Erythroblast (primary cell): ENCODE measurements at regions not wholly inside any gene's neighbourhood (a gene's known extent, or its start where the extent isn't known, plus 50 kb on each side); places are given as distances from the start of the nearest gene placed in this dataset.

ENCODE experiments used
- DNase-seq, 2 experiments: peaks; one replicate each; lab custom pipeline; 2025; lab: John Stamatoyannopoulos, UW
- GATA1 ChIP-seq: IDR thresholded peaks from 2 replicates; pipeline ENCODE4 v1.6.1; 2011; ENCODE audit warnings: low read depth, mild to moderate bottlenecking, control low read depth, low read length, moderate library complexity
- POLR2A ChIP-seq: IDR thresholded peaks from 2 replicates; pipeline ENCODE4 v1.6.1; 2011; ENCODE audit warnings: mild to moderate bottlenecking, low read length

DNA sequence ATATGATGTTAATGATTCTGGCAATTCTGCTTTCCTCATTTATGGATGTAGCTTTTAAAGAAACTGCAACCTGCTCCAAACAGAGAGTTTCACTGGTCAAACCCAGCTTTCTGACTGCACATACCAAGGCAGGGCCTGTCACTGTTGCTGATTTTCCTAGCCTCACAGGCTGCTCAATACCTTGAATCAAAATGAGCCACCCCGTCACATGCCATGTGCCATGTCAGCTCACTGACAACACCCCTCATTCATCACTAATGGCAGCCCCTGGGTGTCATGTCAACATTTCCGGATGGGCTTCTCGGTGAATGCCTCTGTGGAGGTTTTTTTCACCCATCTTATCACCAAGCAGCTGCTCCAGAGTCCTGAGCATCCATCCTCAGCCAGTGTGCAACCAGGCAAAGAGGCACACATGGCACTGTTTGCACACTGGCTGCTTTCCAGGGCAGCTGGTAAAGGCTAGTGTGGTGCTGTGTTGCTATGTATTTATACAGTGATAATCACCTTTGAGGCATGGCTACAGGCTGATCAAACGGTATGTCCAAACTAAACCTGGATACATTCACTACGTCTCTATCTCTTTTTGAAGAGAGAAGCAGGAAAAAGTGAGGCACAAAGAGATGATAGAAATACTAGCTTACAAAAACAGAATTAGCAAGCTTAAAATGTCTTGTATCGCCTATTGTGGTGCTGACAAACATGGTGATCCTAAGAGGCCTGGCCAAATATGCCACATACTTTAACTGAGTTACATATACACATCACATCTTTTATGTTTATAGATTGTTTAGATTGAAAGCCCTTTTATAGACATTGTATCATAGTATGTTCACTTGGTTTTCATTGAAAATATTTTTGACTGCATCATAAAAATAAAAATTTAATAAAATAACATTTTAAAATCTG, 94.6 kb upstream of the INPP4B start:
- no peak for DNase-seq
- TF ChIP-seq POLR2A (no peak), GATA1 (no peak)

- DNase-seq, result no peak
These were observed 98.5 kb upstream of the INPP4B start for GRCh38 chr4:142944565-142944964.

DNA sequence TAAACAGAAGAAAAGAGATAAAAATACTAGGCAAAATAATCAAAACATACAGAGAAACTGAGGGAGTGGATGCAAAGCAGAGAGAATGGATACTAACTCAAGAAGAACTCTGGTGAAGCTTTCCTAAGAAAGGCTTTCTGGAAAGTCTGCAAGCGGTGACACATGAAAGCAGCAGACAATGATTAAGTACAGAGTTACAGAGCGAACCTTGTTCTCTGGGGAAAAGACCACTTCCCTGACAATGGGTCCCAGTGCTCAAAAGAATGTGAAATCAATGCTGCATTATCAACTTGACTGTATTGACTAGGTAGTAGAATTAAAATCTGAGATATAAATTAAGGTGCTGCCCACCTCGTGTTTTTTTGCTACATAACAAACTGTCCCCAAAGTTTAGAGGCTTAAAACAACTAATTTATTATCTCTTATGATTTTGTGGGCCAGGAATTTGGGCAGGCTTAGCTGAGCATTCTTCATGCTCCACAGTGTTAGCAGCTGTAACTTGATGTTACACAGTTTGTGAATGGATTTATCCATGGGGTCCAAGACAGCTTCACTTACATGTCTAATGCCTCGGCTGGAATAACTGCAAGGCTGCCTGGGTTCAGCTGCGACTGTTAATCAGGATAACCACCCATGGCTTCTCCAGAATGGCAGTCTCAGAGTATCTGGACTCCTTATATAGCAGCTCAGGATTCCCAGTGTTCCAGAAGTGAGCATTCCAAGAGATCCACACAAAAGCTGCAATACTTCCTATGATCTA, 106.9 kb upstream of the INPP4B start:
- DNase-seq, result no peak
- no peak for TF ChIP-seq GATA1
- no peak for TF ChIP-seq POLR2A

More at GRCh38 chr4:142944565-142944964, 98.5 kb upstream of the INPP4B start:
- TF ChIP-seq GATA1, result no peak
- no peak for TF ChIP-seq POLR2A

DNA sequence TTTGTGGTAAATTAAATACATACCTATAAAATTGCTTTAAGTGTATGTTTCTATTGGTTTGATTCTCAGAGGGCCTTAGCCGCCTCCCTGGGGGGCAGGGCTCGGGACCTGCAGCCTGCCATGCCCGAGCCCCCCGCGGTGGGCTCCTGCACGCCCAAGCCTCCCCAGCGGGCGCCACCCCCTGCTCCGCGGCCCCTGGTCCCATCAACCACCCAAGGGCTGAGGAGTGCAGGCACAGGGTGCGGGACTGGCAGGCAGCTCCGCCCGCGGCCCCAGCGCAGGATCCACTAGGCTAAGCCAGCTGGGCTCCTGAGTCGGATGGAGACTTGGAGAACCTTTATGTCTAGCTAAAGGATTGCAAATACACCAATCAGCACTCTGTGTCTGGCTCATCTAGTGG, 108.3 kb upstream of the INPP4B start:
- TF ChIP-seq GATA1 (no peak), POLR2A (no peak)
- no peak for DNase-seq

DNA sequence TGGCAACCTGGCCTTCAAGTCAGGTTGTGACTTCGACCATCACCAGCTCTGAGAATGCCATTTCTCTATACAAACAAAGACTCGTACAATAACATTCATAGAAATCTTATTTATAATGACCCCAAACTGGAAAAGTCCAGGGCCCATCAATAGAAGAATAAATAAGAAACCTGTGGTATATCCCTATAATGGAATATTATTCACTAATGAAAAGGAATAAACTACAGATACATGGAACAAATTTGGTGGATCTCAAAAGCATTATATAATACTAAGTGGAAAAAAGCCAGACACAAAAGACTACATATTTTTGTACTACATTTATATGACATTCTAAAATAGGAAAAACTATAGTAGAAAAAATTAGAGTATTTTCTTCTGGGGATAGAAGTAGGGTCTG, 109.4 kb upstream of the INPP4B start:
- no peak for DNase-seq
- no peak for TF ChIP-seq POLR2A
- no peak for TF ChIP-seq GATA1

DNA sequence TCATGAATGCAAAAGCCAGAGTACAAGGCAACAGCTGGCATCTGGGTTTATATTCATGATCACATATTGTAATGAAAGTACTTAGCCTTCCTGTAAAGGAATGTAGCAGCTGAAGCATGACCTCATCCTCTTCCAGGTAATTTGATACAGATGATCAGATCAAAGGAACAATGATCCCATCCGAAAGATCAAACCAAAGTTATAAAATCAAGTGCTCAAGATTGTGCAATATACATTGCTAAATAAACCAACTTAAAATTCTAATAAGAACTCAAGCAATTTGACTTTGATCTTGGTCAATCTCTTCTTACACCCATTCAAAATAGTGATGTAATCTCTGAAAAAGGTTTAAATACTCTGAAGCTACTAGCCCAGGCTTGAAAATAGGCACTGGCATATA, 113.1 kb upstream of the INPP4B start:
- no peak for DNase-seq
- TF ChIP-seq POLR2A (no peak), GATA1 (no peak)

DNA sequence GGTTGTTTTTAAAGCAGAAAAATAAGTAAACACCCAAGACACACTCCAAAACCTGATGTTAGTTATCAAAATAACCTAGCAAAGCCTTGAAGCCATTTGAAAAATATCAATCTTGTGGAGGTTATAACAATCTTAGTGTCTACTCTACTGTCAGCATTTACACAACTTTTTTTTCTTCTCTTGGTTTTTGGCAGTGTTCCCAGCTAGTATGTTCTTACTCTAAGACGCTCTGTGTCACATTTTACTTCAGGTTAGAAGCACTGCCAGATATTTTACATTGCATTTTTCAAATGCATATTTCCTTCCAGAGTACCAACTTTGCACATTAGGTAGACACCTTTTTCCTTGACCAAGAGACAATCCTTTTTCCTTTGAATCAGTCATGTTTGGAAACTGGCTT, 114.0 kb upstream of the INPP4B start:
- DNase-seq, result no peak
- TF ChIP-seq POLR2A (no peak), GATA1 (no peak)

GRCh38 chr4:142960867-142961644, 115.0 kb upstream of the INPP4B start:
- TF ChIP-seq POLR2A (no peak), GATA1 (no peak)
- no peak for DNase-seq

GRCh38 chr4:142961866-142962265, 115.8 kb upstream of the INPP4B start:
- no peak for TF ChIP-seq GATA1
- no peak for TF ChIP-seq POLR2A
- no peak for DNase-seq

DNA sequence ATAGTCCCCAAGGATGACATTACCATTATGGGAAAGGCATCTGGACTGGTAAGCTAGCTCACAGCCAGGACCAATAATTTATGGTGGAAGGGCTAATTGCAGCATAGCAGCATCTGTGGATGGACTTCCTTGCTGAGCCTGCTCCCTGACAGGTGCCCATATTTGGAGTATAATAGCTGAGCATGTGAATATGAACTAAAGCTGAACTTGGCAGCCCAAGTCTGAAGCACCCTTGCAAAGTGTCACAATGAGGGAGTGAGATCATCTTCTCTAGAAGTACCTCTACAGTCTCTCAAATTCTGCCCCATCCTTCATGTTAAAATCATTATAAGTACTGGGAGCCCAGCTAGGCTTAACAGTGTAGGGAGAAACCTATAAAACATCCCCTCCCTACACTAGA, 128.2 kb upstream of the INPP4B start:
- no peak for DNase-seq
- TF ChIP-seq GATA1 (no peak), POLR2A (no peak)

- no peak for TF ChIP-seq GATA1
- no peak for TF ChIP-seq POLR2A
- DNase-seq, result no peak
These were observed 129.5 kb upstream of the INPP4B start for GRCh38 chr4:142975618-142976017.

GRCh38 chr4:142976482-142976881, 130.4 kb upstream of the INPP4B start:
- DNase-seq, result no peak
- no peak for TF ChIP-seq GATA1
- TF ChIP-seq POLR2A, result no peak

GRCh38 chr4:142977182-142977581, 131.1 kb upstream of the INPP4B start:
- TF ChIP-seq POLR2A (no peak), GATA1 (no peak)

DNA sequence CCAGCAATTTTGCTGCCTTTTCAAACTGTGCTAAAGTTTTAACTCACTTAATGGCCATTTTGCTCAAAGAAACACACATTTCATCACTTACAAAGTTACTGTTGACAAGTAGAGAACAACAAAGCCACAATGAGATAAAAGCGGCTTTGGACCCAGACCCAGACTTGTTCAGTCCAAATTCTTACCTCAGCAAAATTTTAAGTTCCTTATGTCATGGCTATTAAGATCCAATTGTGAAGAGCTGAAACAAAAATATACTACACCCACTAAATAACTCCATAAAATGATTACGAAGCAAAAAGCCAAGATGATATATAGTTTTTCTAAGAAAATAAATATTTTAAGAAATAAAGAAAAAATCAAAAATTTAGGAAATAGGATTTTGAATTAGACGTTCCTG, 137.0 kb upstream of the INPP4B start:
- TF ChIP-seq GATA1 (no peak), POLR2A (no peak)
- DNase-seq, result no peak

More at GRCh38 chr4:142977182-142977581, 131.1 kb upstream of the INPP4B start:
- DNase-seq, result no peak
